WERI-Rb-1 (cell line): ENCODE measurements at regions not wholly inside any gene's neighbourhood (a gene's known extent, or its start where the extent isn't known, plus 50 kb on each side); places are given as distances from the start of the nearest gene placed in this dataset.
A peak's percentile ranks its signal among the peaks of the same experiment; 100 is the strongest.

Experiments
- DNase-seq: peaks from one replicate; pipeline ENCODE4 v3.0.0-alpha.2; 2020
- H3K27ac ChIP-seq: fragments of 250-450 bp; sonication (Bioruptor Pico); 2 replicates; pipeline ENCODE4 v1.5.1; 2020; ENCODE audit warnings: mild to moderate bottlenecking, moderate library complexity
- H3K27me3 ChIP-seq: fragments of 250-450 bp; sonication (Bioruptor Pico); 2 replicates; pipeline ENCODE4 v1.5.1; 2021; ENCODE audit warnings: mild to moderate bottlenecking, low read depth, moderate library complexity; ENCODE audit not compliant: insufficient read depth, severe bottlenecking
- H3K36me3 ChIP-seq: fragments of 250-450 bp; sonication (Bioruptor Pico); 2 replicates; pipeline ENCODE4 v1.5.1; 2020; ENCODE audit warnings: mild to moderate bottlenecking, moderate library complexity
- H3K4me3 ChIP-seq: 2 replicates; pipeline ENCODE4 v1.5.1; 2011; ENCODE audit warnings: low read depth, mild to moderate bottlenecking, control low read depth, low read length
- H3K9me3 ChIP-seq: fragments of 250-450 bp; sonication (Bioruptor Pico); 2 replicates; pipeline ENCODE4 v1.5.1; 2021; ENCODE audit warnings: mild to moderate bottlenecking, moderate library complexity; ENCODE audit not compliant: severe bottlenecking
- TF ChIP-seq, protein P1 (sequence below): IDR thresholded peaks from 2 replicates; pipeline ENCODE4 v1.5.1; 2011; ENCODE audit warnings: low read depth, mild to moderate bottlenecking, control low read depth, inconsistent platforms, low read length

DNA sequence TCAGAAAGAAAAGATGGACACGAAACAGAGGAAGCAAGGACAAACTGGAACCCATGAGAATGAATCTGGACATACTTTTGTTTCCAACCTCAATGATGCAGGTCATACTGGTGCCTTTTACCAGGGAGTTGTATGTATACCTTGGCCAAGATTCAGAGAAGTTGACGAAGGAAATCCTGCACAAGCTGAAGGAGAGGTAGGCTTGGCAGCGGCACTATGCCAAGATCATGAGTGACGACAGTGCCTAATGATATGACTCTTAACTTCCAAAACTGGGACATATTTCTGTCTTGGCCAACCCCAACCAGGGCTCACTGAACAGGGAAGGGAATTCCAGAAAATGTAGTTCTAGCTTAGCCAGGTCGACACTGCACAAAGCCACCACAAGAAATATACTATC lies 149.2 kb upstream of the SLCO3A1 start:
- H3K4me3 ChIP-seq = no peak overlapping the region
- no peak overlapping the region for H3K27ac ChIP-seq
- no peaks in the 10 kb centered on the region for H3K36me3 ChIP-seq
- TF ChIP-seq, protein P1, sequence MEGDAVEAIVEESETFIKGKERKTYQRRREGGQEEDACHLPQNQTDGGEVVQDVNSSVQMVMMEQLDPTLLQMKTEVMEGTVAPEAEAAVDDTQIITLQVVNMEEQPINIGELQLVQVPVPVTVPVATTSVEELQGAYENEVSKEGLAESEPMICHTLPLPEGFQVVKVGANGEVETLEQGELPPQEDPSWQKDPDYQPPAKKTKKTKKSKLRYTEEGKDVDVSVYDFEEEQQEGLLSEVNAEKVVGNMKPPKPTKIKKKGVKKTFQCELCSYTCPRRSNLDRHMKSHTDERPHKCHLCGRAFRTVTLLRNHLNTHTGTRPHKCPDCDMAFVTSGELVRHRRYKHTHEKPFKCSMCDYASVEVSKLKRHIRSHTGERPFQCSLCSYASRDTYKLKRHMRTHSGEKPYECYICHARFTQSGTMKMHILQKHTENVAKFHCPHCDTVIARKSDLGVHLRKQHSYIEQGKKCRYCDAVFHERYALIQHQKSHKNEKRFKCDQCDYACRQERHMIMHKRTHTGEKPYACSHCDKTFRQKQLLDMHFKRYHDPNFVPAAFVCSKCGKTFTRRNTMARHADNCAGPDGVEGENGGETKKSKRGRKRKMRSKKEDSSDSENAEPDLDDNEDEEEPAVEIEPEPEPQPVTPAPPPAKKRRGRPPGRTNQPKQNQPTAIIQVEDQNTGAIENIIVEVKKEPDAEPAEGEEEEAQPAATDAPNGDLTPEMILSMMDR = no peak
- H3K9me3 ChIP-seq = no peaks in the 10 kb centered on the region
- no peak for DNase-seq
- peaks cover 36% of the 10 kb centered on the region for H3K27me3 ChIP-seq

DNA sequence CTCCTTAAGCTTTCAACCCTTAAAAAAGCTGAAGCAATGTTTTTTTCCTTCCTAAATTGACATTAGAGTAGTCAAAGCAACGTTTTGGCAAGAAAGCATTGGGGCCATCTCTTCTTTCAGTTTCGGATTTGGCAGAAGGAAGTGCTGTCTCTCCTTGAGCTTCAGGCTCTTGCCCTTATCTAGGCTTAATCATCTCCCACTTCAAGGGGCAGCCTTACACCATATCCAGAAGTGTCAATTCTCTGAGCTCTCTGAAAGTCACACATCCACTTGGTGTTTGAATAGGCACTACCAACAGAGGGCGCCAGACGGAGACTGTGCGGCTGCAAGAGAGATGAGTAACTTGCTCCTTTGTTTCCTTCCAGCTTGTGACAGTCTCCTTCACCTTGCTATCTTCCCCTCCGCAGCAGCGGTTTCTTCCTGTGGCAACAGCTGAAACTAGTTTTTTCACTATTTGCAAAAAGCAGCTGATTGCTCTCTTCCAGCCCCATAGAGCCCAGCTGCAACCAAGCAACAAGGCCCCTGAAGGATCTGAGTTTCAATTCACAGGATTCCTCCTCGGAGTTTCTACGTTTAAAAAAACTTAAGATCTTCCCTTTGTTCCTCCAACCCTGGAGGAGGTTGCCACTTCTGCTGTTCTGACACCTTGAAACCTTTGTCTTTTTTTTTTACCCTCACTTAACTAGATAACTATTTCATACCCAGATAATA lies 147.0 kb upstream of the SLCO3A1 start:
- Histone ChIP-seq H3K9me3 (no peaks in the 10 kb centered on the region), H3K36me3 (no peaks in the 10 kb centered on the region), H3K27ac (no peak overlapping the region), H3K4me3 (no peak overlapping the region), H3K27me3 (peaks cover 28% of the 10 kb centered on the region)
- TF ChIP-seq, protein P1 = peak; percentile 85
- peak; percentile 39 for DNase-seq

DNA sequence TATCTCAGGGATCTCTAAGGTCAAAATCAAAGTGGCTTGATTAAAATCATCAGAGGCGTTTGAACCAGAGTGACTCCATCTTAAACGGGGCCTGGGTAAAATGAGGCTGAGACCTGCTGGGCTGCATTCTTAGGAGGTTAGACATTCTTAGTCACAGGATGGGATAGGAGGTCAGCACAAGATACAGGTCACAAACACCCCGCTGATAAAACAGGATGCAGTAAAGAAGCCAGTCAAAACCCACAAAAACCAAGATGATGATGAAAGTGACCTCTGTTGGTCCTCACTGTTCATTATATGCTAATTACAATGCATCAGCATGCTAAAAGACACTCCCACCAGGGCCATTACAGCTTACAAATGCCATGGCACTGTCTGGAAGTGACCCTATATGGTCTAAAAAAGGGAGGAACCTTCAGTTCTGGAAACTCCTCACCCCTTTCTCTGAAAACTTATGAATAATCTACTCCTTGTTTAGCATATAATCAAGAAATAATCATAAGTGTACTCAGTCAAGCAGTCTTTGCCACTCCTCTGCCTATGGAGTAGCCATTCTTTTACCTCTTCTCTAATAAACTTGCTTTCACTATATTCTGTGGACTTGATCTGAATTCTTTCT lies 143.3 kb upstream of the SLCO3A1 start:
- H3K36me3 ChIP-seq = no peaks in the 10 kb centered on the region
- no peak for DNase-seq
- TF ChIP-seq, protein P1 = no peak
- no peak overlapping the region for H3K4me3 ChIP-seq
- H3K27me3 ChIP-seq = peaks cover 32% of the 10 kb centered on the region
- no peaks in the 10 kb centered on the region for H3K9me3 ChIP-seq
- no peak overlapping the region for H3K27ac ChIP-seq

DNA sequence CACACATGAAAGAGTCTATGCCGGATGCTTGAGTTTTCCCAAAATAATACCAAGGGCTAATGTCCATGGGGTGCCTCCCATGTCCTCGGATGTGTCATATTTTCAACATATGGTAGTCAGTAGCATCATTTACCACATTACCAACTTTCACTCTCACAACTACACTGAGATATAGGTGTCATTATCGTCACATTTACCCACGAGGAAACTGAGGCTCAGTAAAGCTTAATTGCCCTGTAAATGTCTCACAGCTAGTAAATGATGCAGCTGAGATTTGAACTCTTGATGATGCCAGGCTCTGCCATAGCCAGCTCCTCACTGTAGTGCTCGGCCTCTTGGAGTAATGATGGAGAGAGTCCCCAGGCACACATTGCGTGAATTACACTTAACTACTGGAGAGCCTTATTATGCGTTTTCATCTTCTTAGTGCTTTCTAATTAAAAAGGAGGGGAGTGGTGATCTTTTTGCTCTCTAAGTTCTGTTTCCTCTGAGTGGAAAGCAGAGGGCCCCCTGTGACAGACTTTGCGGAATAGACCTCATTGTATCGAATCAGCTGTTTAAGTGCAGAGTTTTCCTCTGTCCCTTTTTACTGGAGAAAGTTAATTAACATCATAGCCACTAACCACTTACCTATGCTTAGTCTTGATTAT lies 142.0 kb upstream of the SLCO3A1 start:
- Histone ChIP-seq H3K27ac (no peak overlapping the region), H3K27me3 (peaks cover 28% of the 10 kb centered on the region), H3K4me3 (no peak overlapping the region), H3K36me3 (no peaks in the 10 kb centered on the region), H3K9me3 (no peaks in the 10 kb centered on the region)
- TF ChIP-seq, protein P1 = no peak
- DNase-seq = no peak

DNA sequence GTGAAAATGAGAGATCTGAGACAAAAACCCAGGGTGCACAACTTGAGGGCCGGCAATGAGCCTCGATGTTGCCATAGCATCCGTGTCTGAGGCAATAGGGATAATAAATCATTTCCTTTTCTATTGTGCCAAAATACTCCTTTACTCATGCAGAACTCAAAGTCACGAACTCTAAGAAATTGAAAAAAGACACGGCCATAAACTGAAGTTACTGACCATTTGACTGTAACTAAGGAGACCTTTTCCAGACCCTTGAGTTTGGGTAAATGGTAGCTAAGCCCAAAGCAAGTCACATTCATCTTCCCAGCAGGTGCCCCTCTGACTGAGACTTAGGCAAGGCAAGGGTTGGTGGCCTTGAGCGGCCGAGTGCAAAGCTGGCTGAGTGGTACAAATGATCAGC lies 141.2 kb upstream of the SLCO3A1 start:
- peaks cover 28% of the 10 kb centered on the region for H3K27me3 ChIP-seq
- TF ChIP-seq, protein P1 = no peak
- H3K27ac ChIP-seq = no peak overlapping the region
- no peaks in the 10 kb centered on the region for H3K36me3 ChIP-seq
- no peak overlapping the region for H3K4me3 ChIP-seq
- H3K9me3 ChIP-seq = no peaks in the 10 kb centered on the region
- DNase-seq = no peak
